ENCODE measurements at regions not wholly inside any gene's neighbourhood (a gene's known extent, or its start where the extent isn't known, plus 50 kb on each side); places are given as distances from the start of the nearest gene placed in this dataset.

DNA sequence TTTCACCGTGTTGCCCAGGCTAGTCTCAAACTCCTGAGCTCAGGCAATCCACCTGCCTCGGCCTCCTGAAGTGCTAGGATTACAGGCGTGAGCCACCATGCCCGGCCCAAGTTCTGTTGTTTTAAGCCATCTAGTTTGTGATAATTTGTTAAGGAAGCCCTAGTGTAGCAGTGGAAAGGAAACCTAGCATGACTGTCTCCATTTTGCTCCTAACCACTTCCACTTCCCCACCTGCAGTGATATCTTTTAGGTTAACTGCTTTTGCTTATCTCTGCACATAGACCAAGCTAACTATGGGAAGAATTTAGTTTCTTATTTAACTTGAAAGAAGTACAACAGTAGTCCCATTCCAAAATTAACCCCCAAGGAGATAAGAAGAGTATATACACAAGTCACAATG, 109.5 kb upstream of the NAP1L1 start:
- ATAC-seq (ENCODE audit: low read depth) = no peak
- POLR2A ChIA-PET = no interaction called here
- H3K9ac ChIP-seq (ENCODE audit: low read length) = no peak overlapping the region
- no peak overlapping the region for H3K4me2 ChIP-seq (replicated peaks; ENCODE audit: low read depth, low read length, poor library complexity, severe bottlenecking)
- TF ChIP-seq EZH2 (IDR thresholded peaks at IDR 0.05; ENCODE audit: borderline replicate concordance, insufficient read depth, low read depth, low read length, poor library complexity, severe bottlenecking) = no peak
- TF ChIP-seq, protein P1, sequence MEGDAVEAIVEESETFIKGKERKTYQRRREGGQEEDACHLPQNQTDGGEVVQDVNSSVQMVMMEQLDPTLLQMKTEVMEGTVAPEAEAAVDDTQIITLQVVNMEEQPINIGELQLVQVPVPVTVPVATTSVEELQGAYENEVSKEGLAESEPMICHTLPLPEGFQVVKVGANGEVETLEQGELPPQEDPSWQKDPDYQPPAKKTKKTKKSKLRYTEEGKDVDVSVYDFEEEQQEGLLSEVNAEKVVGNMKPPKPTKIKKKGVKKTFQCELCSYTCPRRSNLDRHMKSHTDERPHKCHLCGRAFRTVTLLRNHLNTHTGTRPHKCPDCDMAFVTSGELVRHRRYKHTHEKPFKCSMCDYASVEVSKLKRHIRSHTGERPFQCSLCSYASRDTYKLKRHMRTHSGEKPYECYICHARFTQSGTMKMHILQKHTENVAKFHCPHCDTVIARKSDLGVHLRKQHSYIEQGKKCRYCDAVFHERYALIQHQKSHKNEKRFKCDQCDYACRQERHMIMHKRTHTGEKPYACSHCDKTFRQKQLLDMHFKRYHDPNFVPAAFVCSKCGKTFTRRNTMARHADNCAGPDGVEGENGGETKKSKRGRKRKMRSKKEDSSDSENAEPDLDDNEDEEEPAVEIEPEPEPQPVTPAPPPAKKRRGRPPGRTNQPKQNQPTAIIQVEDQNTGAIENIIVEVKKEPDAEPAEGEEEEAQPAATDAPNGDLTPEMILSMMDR (IDR thresholded peaks at IDR 0.05) = no peak
- no peak for DNase-seq
- H3K4me1 ChIP-seq (ENCODE audit: control insufficient read depth in 2 of 2, insufficient read depth in 2 of 2, low read length in 2 of 2) = no peaks in the 10 kb centered on the region
- intact Hi-C loops (cut with micrococcal nuclease) = no loop called here
- no peak overlapping the region for H3K27ac ChIP-seq (ENCODE audit: low read length in 2 of 2)
- Mint-ChIP-seq H3K4me1 (no peaks in the 10 kb centered on the region), H3K4me3 (no peak overlapping the region), H3K9me3 (ENCODE audit: insufficient read depth) (peaks cover 14% of the 10 kb centered on the region), H3K27ac (no peak overlapping the region), H3K27me3 (peaks cover 8% of the 10 kb centered on the region)
- 100% methylated on average over 2 of the region's 4 CpGs for WGBS (ENCODE audit: insufficient coverage)
- no peaks in the 10 kb centered on the region for H3K79me2 ChIP-seq (ENCODE audit: control insufficient read depth, insufficient read depth, low read length)
- H3K9me3 ChIP-seq (ENCODE audit: control extremely low read depth in 1 of 3, control insufficient read depth in 2 of 3, insufficient read depth in 1 of 3, low read length in 2 of 3) = peaks cover 2 to 14% (median 5%) of the 10 kb centered on the region in 3 donors
- H4K20me1 ChIP-seq (ENCODE audit: control insufficient read depth, insufficient read depth, low read length, poor library complexity, severe bottlenecking) = no peaks in the 10 kb centered on the region
- no peaks in the 10 kb centered on the region for H3K36me3 ChIP-seq (replicated peaks in 1 of 2; ENCODE audit: control extremely low read depth in 1 of 2, control insufficient read depth in 1 of 2, extremely low read depth in 1 of 2, insufficient read depth in 2 of 2, low read length in 1 of 2)
- CTCF ChIA-PET = no interaction called here
- H3K4me3 ChIP-seq (ENCODE audit: control extremely low read depth in 1 of 5, extremely low read depth in 1 of 5, insufficient read depth in 1 of 5, low read depth in 2 of 5, low read length in 4 of 5) = no peak overlapping the region
- no peak overlapping the region for H2AFZ ChIP-seq (ENCODE audit: insufficient read depth, low read depth, low read length, poor library complexity, severe bottlenecking)
- H3K27me3 ChIP-seq (replicated peaks in 1 of 4; ENCODE audit: control extremely low read depth in 1 of 4, control insufficient read depth in 3 of 4, insufficient read depth in 4 of 4, low read length in 3 of 4) = peaks cover 0 to 5% (median 2%) of the 10 kb centered on the region in 4 experiments

DNA sequence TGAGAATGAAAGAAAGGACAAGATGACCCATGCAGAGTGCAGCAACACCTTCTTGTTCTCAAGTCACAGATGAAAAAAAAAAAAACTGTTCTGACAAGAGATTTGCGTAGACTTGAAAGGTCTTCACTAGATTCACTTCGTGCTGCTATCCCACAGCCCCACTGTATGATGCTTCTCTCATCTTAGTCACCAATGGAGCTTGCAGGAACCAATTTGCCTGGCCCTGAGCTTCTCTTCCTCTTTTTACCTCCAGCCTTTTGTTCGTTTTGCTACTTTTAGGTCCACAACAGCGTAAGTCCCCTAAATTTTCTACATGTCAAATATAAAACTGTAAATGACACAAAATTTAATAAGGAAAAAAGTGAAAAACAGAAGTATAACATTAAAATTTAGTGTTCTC, 107.9 kb upstream of the NAP1L1 start:
- POLR2A ChIA-PET = interaction anchor here (0.7 kb wide), 1 partner anchor 770 kb away, joined by 5 read pairs; no protein-coding TSS in a partner anchor
- ATAC-seq (ENCODE audit: low read depth) (no peak), DNase-seq (no peak)
- Histone ChIP-seq H3K36me3 (replicated peaks in 1 of 2; ENCODE audit: control extremely low read depth in 1 of 2, control insufficient read depth in 1 of 2, extremely low read depth in 1 of 2, insufficient read depth in 2 of 2, low read length in 1 of 2) (no peaks in the 10 kb centered on the region), H3K27me3 (replicated peaks in 1 of 4; ENCODE audit: control extremely low read depth in 1 of 4, control insufficient read depth in 3 of 4, insufficient read depth in 4 of 4, low read length in 3 of 4) (peaks cover 0 to 5% (median 3%) of the 10 kb centered on the region in 4 experiments), H3K4me2 (replicated peaks; ENCODE audit: low read depth, low read length, poor library complexity, severe bottlenecking) (no peak overlapping the region), H3K4me3 (ENCODE audit: control extremely low read depth in 1 of 5, extremely low read depth in 1 of 5, insufficient read depth in 1 of 5, low read depth in 2 of 5, low read length in 4 of 5) (no peak overlapping the region), H3K9me3 (ENCODE audit: control extremely low read depth in 1 of 3, control insufficient read depth in 2 of 3, insufficient read depth in 1 of 3, low read length in 2 of 3) (peaks cover 0 to 2% (median 0%) of the 10 kb centered on the region in 3 donors), H4K20me1 (ENCODE audit: control insufficient read depth, insufficient read depth, low read length, poor library complexity, severe bottlenecking) (no peaks in the 10 kb centered on the region), H3K27ac (ENCODE audit: low read length in 2 of 2) (no peak overlapping the region), H3K9ac (ENCODE audit: low read length) (no peak overlapping the region), H3K4me1 (ENCODE audit: control insufficient read depth in 2 of 2, insufficient read depth in 2 of 2, low read length in 2 of 2) (no peaks in the 10 kb centered on the region), H2AFZ (ENCODE audit: insufficient read depth, low read depth, low read length, poor library complexity, severe bottlenecking) (no peak overlapping the region), H3K79me2 (ENCODE audit: control insufficient read depth, insufficient read depth, low read length) (no peaks in the 10 kb centered on the region)
- no peak overlapping the region for H3K27ac Mint-ChIP-seq
- H3K27me3 Mint-ChIP-seq = peaks cover 14% of the 10 kb centered on the region
- intact Hi-C loops (cut with micrococcal nuclease) = no loop called here
- TF ChIP-seq, protein P1 (IDR thresholded peaks at IDR 0.05) = no peak
- no peak for TF ChIP-seq EZH2 (IDR thresholded peaks at IDR 0.05; ENCODE audit: borderline replicate concordance, insufficient read depth, low read depth, low read length, poor library complexity, severe bottlenecking)
- peaks cover 2% of the 10 kb centered on the region for H3K9me3 Mint-ChIP-seq (ENCODE audit: insufficient read depth)
- 89% methylated on average over 2 of the region's 4 CpGs for WGBS (ENCODE audit: insufficient coverage)
- CTCF ChIA-PET = interaction anchor here (0.7 kb wide), 1 partner anchor 261 kb away, joined by 3 read pairs; no protein-coding TSS in a partner anchor
- H3K4me1 Mint-ChIP-seq = no peaks in the 10 kb centered on the region
- H3K4me3 Mint-ChIP-seq = no peak overlapping the region
